Gastroesophageal sphincter (tissue), 4 donors: ENCODE measurements at regions not wholly inside any gene's neighbourhood (a gene's known extent, or its start where the extent isn't known, plus 50 kb on each side); places are given as distances from the start of the nearest gene placed in this dataset.

Experiments used
- ATAC-seq: fragments of 150-250 bp; one replicate; pipeline ENCODE4 v1.9.1; 2016; ENCODE audit warnings: mild to moderate bottlenecking, moderate library complexity
- H3K27ac ChIP-seq, 4 donors: fragments of 200-600 bp; sonication (generic) in 3 of 4; 1 replicate in 3 of 4; 2 replicates in 1 of 4; pipeline ENCODE4 v1.5.1; 2016 to 2019
- H3K27me3 ChIP-seq: fragments of 200-600 bp; sonication (generic); one replicate; pipeline ENCODE4 v1.5.1; 2019
- H3K36me3 ChIP-seq, 2 donors: fragments of 200-600 bp; sonication (generic); one replicate each; pipeline ENCODE4 v1.5.1; 2019; ENCODE audit warnings: control low read depth in 1 of 2
- H3K4me1 ChIP-seq, 3 donors: fragments of 200-600 bp; sonication (generic); 1 replicate in 2 of 3; 2 replicates in 1 of 3; pipeline ENCODE4 v1.5.1; 2016 to 2019; ENCODE audit warnings: control low read depth in 2 of 3
- H3K4me3 ChIP-seq, 2 donors: fragments of 200-600 bp; sonication (generic); one replicate each; pipeline ENCODE4 v1.5.1; 2019; ENCODE audit warnings: mild to moderate bottlenecking in 1 of 2, moderate library complexity in 1 of 2
- H3K9me3 ChIP-seq, 3 donors: fragments of 200-600 bp; sonication (generic); one replicate each; pipeline ENCODE4 v1.5.1; 2017 to 2019; ENCODE audit warnings: control low read depth in 2 of 3
- CTCF ChIP-seq, 4 experiments: fragments of 200-600 bp in 2 of 4; fragments of 450-650 bp in 2 of 4; sonication (generic) in 1 of 4; IDR thresholded peaks; one replicate each; pipeline ENCODE4 v1.5.1; 2017 to 2019; ENCODE audit warnings: antibody characterized with exemption in 4 of 4, mild to moderate bottlenecking in 2 of 4, moderate library complexity in 2 of 4
- EP300 ChIP-seq: sonication (generic); formaldehyde crosslinking; IDR thresholded peaks from one replicate; pipeline ENCODE4 v1.6.1; 2017; ENCODE audit warnings: antibody characterized with exemption, mild to moderate bottlenecking
- POLR2A ChIP-seq, 2 donors: fragments of 450-650 bp; IDR thresholded peaks; one replicate each; pipeline ENCODE4 v1.6.1; 2017; ENCODE audit warnings: antibody characterized with exemption in 2 of 2, mild to moderate bottlenecking in 2 of 2, moderate library complexity in 1 of 2
- POLR2AphosphoS5 ChIP-seq: sonication (generic); formaldehyde crosslinking; IDR thresholded peaks from one replicate; pipeline ENCODE4 v1.6.1; 2017; ENCODE audit warnings: antibody characterized with exemption
- WGBS, 2 donors: methylation state at CpG; one replicate each; pipeline ENCODE4 v1.1.5; 2018; ENCODE audit warnings: low coverage in 1 of 2; 5-methylcytosine and 5-hydroxymethylcytosine counted together
- small RNA-seq, 4 donors: library from RNA; depleted of rRNA; stranded (forward); fragments of <200 nt; gene quantifications; one replicate each; pipeline ENCODE3, GENCODE V24; 2016

GRCh38 chr11:16410479-16410878 is 54.1 kb upstream of the SOX6 start:
- no peaks in the 10 kb centered on the region for H3K4me1 ChIP-seq
- no peaks in the 10 kb centered on the region for H3K9me3 ChIP-seq
- no peak for TF ChIP-seq POLR2AphosphoS5
- no peak overlapping the region for H3K4me3 ChIP-seq
- no peak overlapping the region for H3K27ac ChIP-seq
- WGBS, 2 donors = 92% methylated on average over 5 of the region's 5 CpGs; no CpG with 5 or more reads in 1 of the 2 donors
- no peaks in the 10 kb centered on the region for H3K36me3 ChIP-seq
- ATAC-seq = no peak
- no peaks in the 10 kb centered on the region for H3K27me3 ChIP-seq

GRCh38 chr11:16408619-16409018 is 52.3 kb upstream of the SOX6 start:
- WGBS, 2 donors = 80 to 100% methylated on average over 1 of the region's 1 CpG
- Histone ChIP-seq H3K4me3 (no peak overlapping the region), H3K9me3 (no peaks in the 10 kb centered on the region), H3K27ac (no peak overlapping the region), H3K27me3 (no peaks in the 10 kb centered on the region), H3K36me3 (no peaks in the 10 kb centered on the region), H3K4me1 (no peaks in the 10 kb centered on the region)
- ATAC-seq = no peak
- no peak for TF ChIP-seq EP300
- no peak for TF ChIP-seq POLR2A (IDR thresholded peaks at IDR 0.05)
- TF ChIP-seq POLR2AphosphoS5 = no peak
- TF ChIP-seq CTCF (IDR thresholded peaks at IDR 0.05) = no peak

GRCh38 chr11:16406226-16406625 is 49.9 kb upstream of the SOX6 start:
- no peak for TF ChIP-seq EP300
- no peak for TF ChIP-seq POLR2A (IDR thresholded peaks at IDR 0.05)
- TF ChIP-seq POLR2AphosphoS5 = no peak
- TF ChIP-seq CTCF (IDR thresholded peaks at IDR 0.05) = no peak
- no peak for ATAC-seq
- WGBS, 2 donors = 88% methylated on average over 1 of the region's 1 CpG; no CpG with 5 or more reads in 1 of the 2 donors
- H3K9me3 ChIP-seq = no peaks in the 10 kb centered on the region
- no peak overlapping the region for H3K27ac ChIP-seq
- no peak overlapping the region for H3K4me3 ChIP-seq
- H3K4me1 ChIP-seq = no peaks in the 10 kb centered on the region
- H3K36me3 ChIP-seq = no peaks in the 10 kb centered on the region
- no peaks in the 10 kb centered on the region for H3K27me3 ChIP-seq

Small RNAs in the stretch of these regions (small RNA-seq; reads per million reads assigned to genes)
- gene RN7SL188P = 0 reads per million in 4 donors
